ENCODE measurements at regions not wholly inside any gene's neighbourhood (a gene's known extent, or its start where the extent isn't known, plus 50 kb on each side); places are given as distances from the start of the nearest gene placed in this dataset.

- no peak for TF ChIP-seq CTCF (conservative IDR thresholded peaks at IDR 0.05; ENCODE audit: low read depth, low read length)
- no peak for TF ChIP-seq EZH2phosphoT487 (IDR thresholded peaks at IDR 0.05; ENCODE audit: borderline replicate concordance, low read length)
- TF ChIP-seq EZH2 (IDR thresholded peaks at IDR 0.05; ENCODE audit: low read length, unreplicated experiment) = no peak
These were observed 52.1 kb upstream of the TNRC6C start for GRCh38 chr17:77906377-77906871.

Data from PC-3 (cell line).